HG03025 (cell line): ENCODE measurements at regions not wholly inside any gene's neighbourhood (a gene's known extent, or its start where the extent isn't known, plus 50 kb on each side); places are given as distances from the start of the nearest gene placed in this dataset.
"Not testable (repeated sequence)": the region's sequence is repeated elsewhere in the genome, so short reads cannot be mapped to it uniquely, and the experiment has no call there.

Source experiments
- ATAC-seq: cut with Tn5 transposase; IDR thresholded peaks from one replicate; pipeline ENCODE4 v1.9.1; 2021; ENCODE audit warnings: mild to moderate bottlenecking, moderate library complexity; ENCODE audit not compliant: unreplicated experiment, low FRiP score

DNA sequence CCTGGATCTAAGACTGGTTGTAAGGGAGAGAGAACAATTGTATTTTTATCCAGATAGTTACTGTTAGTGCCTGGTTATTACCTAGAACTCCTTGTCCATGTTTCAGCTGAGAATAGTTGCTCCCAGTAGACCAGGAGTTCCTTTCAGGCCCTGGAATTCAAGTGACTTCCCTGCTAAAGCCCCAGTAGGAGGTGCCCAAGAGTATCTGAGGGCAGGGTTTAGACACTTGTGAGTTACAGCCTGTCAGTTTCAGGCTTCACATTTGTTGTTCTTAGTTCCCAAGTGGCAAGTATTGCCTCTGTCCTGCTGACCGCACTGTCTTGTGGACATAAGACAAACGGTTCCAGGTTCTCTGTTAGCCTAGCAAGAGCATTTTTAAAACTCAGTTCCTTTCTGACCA is 743.9 kb upstream of the SEMA6A start:
- ATAC-seq, result no peak

DNA sequence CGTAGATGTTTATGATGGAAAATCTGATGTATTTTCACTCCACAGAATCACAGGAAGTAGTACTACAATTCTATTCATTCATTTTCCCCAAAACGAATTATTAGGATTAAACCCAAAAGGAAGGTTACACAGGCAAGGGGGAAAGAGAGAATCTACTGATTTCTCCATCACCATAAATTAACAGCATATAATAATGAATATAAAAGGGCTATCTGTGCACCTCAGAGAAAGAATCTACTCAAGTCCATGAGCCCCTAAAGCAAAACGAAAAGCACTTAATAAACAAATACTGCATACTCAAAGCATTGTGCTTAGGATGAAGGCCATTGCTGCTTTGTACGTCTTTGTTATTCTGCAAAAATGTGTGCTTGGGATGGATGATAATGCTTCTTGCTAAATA is 740.5 kb upstream of the SEMA6A start:
- no peak for ATAC-seq

DNA sequence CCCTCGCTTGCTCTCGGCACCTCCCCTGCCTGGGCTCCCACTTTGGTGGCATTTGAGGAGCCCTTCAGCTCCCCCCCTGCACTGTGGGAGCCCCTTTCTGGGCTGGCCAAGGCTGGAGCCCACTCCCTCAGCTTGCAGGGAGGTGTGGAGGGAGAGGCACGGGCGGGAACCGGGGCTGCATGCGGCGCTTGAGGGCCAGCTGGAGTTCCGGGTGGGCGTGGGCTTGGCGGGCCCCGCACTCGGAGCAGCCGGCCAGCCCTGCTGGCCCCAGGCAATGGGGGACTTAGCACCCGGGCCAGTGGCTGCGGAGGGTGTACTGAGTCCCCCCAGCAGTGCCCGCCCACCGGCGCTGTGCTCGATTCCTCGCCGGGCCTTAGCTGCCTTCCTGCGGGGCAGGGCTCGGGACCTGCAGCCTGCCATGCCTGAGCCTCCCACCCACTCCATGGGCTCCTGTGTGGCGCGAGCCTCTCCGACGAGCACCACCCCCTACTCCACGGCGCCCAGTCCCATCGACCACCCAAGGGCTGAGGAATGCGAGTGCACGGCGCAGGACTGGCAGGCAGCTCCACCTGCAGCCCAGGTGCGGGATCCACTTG is 730.0 kb upstream of the SEMA6A start:
- not testable (repeated sequence) for ATAC-seq

- no peak for ATAC-seq
Measured at GRCh38 chr5:117302949-117303348, 728.3 kb upstream of the SEMA6A start.

DNA sequence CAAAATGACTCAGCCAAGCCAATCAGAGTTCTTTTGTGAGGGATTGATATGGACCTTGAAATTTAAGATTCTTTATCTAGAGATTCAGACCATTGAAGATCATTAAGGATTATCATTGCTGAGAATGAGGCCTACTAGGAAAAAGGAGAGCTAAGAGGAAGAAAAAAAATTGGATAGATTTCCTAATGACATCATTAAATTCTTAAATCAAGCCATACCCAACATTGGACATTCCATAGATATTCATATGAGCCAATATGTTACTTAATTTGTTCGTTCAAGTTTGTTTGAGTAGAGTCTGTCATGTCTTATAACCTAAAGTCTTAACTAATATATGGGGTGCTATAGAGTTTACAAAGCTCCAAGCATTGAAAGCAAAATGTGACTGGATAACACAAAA is 727.9 kb upstream of the SEMA6A start:
- ATAC-seq, result no peak

DNA sequence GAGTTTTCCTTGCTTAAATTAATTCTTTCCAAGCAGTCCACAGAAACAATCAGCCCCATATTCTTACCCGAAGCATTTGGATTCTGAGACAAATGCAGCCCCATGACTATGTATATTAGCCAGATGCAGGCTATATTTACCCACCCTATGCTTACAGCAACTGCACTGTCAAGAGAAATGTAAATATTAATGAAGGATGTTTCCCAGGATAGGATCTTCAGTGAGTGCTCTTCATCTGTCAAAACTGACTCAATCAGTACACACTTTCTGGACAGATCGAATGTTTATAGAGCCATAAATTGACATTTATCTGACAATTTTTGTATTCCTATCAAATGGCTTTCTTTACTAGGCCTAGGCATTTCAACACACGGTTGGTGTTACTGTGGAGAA is 725.3 kb upstream of the SEMA6A start:
- no peak for ATAC-seq

DNA sequence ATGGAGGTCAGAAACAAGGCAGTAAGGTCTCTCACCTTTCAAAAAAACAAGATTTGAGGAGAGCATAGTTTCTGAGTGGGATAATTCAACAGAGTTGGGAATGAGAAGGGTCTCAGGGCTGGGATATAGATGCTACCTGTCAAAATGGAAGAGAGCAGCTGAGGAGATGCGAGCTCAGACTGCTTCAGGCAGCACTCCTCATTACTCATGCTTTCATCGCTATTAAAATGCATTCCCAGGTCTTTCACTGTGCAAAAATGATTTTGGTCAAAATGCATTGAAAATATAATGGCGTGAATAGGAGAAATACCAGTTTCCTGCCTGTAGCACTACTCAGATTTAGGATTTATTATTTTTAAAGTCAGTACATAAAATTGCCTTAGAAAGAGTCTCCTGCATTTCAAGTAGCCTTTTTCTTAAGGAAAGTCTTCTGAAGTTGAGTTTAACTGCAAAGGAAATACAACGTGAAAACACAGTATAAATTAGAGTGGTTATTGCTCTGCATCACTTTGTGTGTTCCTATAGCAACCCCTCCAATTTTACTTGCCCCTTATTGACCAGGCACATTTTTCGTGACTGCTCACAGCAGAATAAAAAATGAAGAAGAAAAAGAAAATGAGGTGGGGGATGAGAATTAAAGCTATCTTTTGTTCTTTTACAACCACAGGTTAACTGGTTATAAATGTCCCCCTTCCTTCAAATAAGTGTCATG is 724.8 kb upstream of the SEMA6A start:
- ATAC-seq, result no peak

- ATAC-seq, result no peak
Measured at GRCh38 chr5:117296872-117297271, 722.2 kb upstream of the SEMA6A start.

DNA sequence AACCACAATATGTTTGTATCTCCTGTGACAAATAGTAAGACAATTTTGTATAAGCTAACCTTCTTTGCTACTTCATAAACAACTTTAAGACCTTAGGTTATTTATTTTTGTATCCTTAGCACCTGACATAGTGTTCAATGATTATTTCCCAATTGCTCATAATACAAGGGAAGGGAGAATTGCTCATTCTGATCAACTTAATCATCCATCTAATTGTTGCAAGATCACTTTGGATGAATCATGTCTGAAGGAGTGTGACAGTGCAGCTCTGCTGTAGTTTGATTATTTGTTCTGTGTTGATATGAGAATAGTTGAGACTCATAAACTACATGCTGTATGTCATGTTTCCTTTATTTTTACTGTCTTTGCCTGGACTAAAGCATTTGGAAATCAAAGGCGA is 721.3 kb upstream of the SEMA6A start:
- ATAC-seq, result no peak

GRCh38 chr5:117286813-117287212 is 712.2 kb upstream of the SEMA6A start:
- no peak for ATAC-seq

- ATAC-seq, result no peak
Measured at GRCh38 chr5:117271656-117272055, 697.0 kb upstream of the SEMA6A start.

- no peak for ATAC-seq
Measured at GRCh38 chr5:117266280-117266679, 691.7 kb upstream of the SEMA6A start.

- no peak for ATAC-seq
Measured at GRCh38 chr5:117263231-117263630, 688.6 kb upstream of the SEMA6A start.

DNA sequence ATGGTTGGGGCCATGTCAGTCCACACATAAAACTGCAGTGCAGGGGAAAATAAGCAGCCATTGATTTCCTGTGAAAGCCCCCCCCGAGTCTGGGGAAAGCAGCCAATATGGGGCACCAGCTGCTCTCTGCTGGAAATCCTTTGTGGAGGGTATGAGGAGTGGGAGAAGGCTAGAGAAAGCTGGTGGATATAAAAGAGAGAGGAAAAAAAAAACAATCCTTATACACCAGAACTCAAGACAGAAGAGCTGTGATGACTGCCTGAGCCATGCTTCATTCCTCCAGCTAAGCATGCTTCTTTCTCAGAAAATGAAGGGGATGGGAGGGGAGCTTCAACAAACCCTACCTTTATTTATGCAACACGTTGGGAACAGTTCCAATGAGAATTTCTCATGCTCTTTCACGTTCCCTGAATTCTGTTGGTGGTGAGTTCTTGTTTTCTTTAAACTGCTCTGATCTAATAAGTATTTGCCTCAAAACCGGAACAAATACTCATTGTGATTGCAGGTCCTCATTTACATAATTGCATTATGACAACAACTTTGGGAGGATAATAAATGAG is 688.0 kb upstream of the SEMA6A start:
- ATAC-seq, result no peak

- no peak for ATAC-seq
Measured at GRCh38 chr5:117261948-117262571, 687.4 kb upstream of the SEMA6A start.

GRCh38 chr5:117255211-117256027 is 680.8 kb upstream of the SEMA6A start:
- ATAC-seq, result no peak

- no peak for ATAC-seq
Measured at GRCh38 chr5:117252566-117252965, 677.9 kb upstream of the SEMA6A start.

GRCh38 chr5:117249086-117249815 is 674.6 kb upstream of the SEMA6A start:
- ATAC-seq, result no peak

DNA sequence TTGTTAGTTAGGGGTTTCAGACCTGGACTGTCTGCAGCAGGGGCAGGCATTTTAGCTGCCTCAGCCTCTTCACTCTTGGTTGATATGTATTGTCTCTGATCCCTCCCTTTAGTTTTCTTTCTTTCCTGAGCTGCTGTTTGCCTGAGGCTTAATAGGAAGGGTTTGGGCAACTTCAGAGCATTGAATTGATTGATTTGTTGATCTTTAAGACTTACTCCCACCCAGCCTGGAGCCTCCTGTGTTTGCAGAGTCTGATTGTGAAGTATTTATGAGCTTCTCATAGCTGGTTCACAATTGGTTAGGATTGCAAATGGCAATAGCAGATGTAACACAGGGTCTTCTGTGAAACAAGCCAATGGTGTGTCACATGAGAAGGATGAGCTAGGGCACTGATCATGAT is 671.8 kb upstream of the SEMA6A start:
- no peak for ATAC-seq

DNA sequence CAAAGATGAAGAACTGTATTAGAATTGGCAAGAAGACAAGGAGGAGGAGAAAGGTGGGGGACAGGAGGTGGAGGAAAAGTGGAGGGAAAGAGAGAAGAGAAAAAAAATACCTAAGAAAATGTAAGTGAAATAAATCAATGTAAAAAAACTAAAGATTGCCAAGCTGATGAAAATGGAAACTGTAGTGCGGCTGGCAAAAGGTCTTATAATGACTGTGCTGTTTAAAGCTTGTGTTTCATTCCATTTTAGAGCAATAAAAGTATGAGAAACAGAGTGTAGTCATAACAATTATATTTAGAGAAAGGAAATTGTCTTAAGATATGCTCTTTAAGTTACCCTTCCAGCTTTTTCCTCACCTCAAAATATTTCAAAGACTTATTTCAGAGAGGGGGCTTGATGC is 670.5 kb upstream of the SEMA6A start:
- no peak for ATAC-seq
